Naive thymus-derived CD8-positive, alpha-beta T cell (primary cell): ENCODE measurements at regions not wholly inside any gene's neighbourhood (a gene's known extent, or its start where the extent isn't known, plus 50 kb on each side); places are given as distances from the start of the nearest gene placed in this dataset.

Source experiments
- ATAC-seq, 2 donors: fragments of 150-1000 bp; cut with Tn5 transposase in 1 of 2; sonication (Bioruptor Pico), chemical (Tn5 transposase) in 1 of 2; 1 replicate in 1 of 2; 2 replicates in 1 of 2; pipeline ENCODE4 v1.10.0; 2021; ENCODE audit warnings: mild to moderate bottlenecking in 2 of 2, moderate library complexity in 2 of 2
- POLR2A ChIA-PET: fragments of 350-600 bp; sonication (Branson Sonifier 250); formaldehyde crosslinking; loops from one replicate; lab custom pipeline; 2021; ENCODE audit warnings: antibody characterized with exemption; lab: Charles Lee
- DNase-seq, 10 donors: peaks; one replicate each; pipeline versions ENCODE4 v3.0.0 to v3.0.0-alpha.2; 2020 to 2022
- H3K27ac Mint-ChIP-seq, 10 donors: one replicate each; pipeline ENCODE4 v1.8.0; 2020 to 2022; ENCODE audit warnings: mild to moderate bottlenecking in 10 of 10, mixed read lengths in 10 of 10, moderate library complexity in 4 of 10, inconsistent platforms in 1 of 10
- H3K27me3 Mint-ChIP-seq, 5 donors: one replicate each; pipeline ENCODE4 v1.8.0; 2021 to 2022; ENCODE audit warnings: mixed read lengths in 5 of 5
- H3K36me3 Mint-ChIP-seq, 3 donors: one replicate each; pipeline ENCODE4 v1.8.0; 2020 to 2022; ENCODE audit warnings: mixed read lengths in 3 of 3, mild to moderate bottlenecking in 2 of 3, inconsistent platforms in 1 of 3
- H3K4me1 Mint-ChIP-seq, 4 donors: one replicate each; pipeline ENCODE4 v1.8.0; 2021 to 2022; ENCODE audit warnings: mixed read lengths in 4 of 4
- H3K4me3 Mint-ChIP-seq, 10 donors: one replicate each; pipeline ENCODE4 v1.8.0; 2020 to 2022; ENCODE audit warnings: mild to moderate bottlenecking in 10 of 10, mixed read lengths in 10 of 10, moderate library complexity in 6 of 10, inconsistent platforms in 1 of 10
- H3K9me3 Mint-ChIP-seq, 9 donors: one replicate each; pipeline ENCODE4 v1.8.0; 2020 to 2022; ENCODE audit warnings: mixed read lengths in 9 of 9, mild to moderate bottlenecking in 3 of 9, inconsistent platforms in 1 of 9, moderate library complexity in 1 of 9

DNA sequence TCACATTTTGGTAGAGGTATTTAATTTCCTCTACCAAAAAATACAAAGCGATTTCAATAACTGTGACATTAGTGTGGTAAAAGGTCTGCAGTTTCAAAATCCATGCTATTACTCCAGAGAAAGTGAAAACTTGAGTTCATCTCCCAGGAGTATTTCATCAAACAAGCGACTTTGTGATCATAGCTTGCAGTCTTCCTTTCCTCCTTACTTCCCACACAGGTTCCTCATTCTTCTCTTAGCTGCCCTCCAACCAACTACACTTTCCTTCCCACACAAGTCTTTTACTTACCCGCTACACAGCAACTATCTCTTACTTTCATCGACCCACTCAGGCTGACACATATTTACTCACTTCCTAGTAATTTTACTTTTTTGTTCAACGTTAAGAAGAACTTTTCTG lies 413.4 kb upstream of the USP15 start:
- peaks cover 0 to 4% (median 0%) of the 10 kb centered on the region in 5 donors for H3K27me3 Mint-ChIP-seq
- POLR2A ChIA-PET = no interaction called here
- H3K4me3 Mint-ChIP-seq = no peak overlapping the region
- H3K4me1 Mint-ChIP-seq = no peaks in the 10 kb centered on the region
- DNase-seq (no peak), ATAC-seq (no peak)
- peaks cover 0 to 2% (median 0%) of the 10 kb centered on the region in 3 donors for H3K36me3 Mint-ChIP-seq
- H3K27ac Mint-ChIP-seq = no peak overlapping the region
- H3K9me3 Mint-ChIP-seq = peaks cover 0 to 6% (median under 1%) of the 10 kb centered on the region in 9 donors

DNA sequence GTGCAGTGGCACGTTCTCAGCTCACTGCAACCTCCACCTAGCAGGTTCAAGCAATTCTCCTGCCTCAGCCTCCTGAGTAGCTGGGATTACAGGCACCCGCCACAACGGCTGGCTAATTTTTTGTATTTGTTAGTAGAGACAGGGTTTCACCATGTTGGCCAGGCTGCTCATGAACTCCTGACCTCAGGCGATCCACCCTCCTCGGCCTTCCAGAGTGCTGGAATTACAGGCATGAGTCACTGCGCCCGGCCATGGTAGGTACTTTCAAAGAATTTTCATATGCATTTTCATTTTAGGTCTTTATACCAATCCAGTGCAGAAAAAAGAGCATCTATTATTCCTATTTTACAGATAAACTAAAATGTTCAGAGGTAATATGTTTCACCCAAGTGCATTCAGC lies 411.3 kb upstream of the USP15 start:
- POLR2A ChIA-PET = no interaction called here
- Mint-ChIP-seq H3K9me3 (peaks cover 0 to 8% (median 2%) of the 10 kb centered on the region in 9 donors), H3K27me3 (peaks cover 0 to 4% (median 0%) of the 10 kb centered on the region in 5 donors), H3K4me1 (no peaks in the 10 kb centered on the region), H3K27ac (no peak overlapping the region), H3K36me3 (peaks cover 0 to 2% (median 0%) of the 10 kb centered on the region in 3 donors), H3K4me3 (no peak overlapping the region)
- ATAC-seq (no peak), DNase-seq (no peak)

GRCh38 chr12:61853945-61854344 lies 406.3 kb upstream of the USP15 start:
- H3K27me3 Mint-ChIP-seq = peaks cover 0 to 3% (median 0%) of the 10 kb centered on the region in 5 donors

GRCh38 chr12:61854902-61855301 lies 405.3 kb upstream of the USP15 start:
- no peak for ATAC-seq
- Mint-ChIP-seq H3K36me3 (peaks cover 0 to 7% (median 2%) of the 10 kb centered on the region in 3 donors), H3K4me3 (no peak overlapping the region), H3K27me3 (peaks cover 0 to 2% (median 0%) of the 10 kb centered on the region in 5 donors), H3K27ac (no peak overlapping the region), H3K9me3 (peaks cover 0 to 17% (median 11%) of the 10 kb centered on the region in 9 donors), H3K4me1 (no peaks in the 10 kb centered on the region)
- no peak for DNase-seq
- POLR2A ChIA-PET = no interaction called here

More at GRCh38 chr12:61853945-61854344, 406.3 kb upstream of the USP15 start:
- Mint-ChIP-seq H3K36me3 (peaks cover 0 to 7% (median 2%) of the 10 kb centered on the region in 3 donors), H3K4me3 (no peak overlapping the region), H3K27ac (no peak overlapping the region), H3K4me1 (no peaks in the 10 kb centered on the region), H3K9me3 (peaks cover 0 to 17% (median 11%) of the 10 kb centered on the region in 9 donors)
- ATAC-seq (no peak), DNase-seq (no peak)
- POLR2A ChIA-PET = no interaction called here

- DNase-seq (no peak), ATAC-seq (no peak)
- no peak overlapping the region for H3K27ac Mint-ChIP-seq
- peaks cover 0 to 15% (median 8%) of the 10 kb centered on the region in 9 donors for H3K9me3 Mint-ChIP-seq
- H3K27me3 Mint-ChIP-seq = peaks cover 0 to 2% (median 0%) of the 10 kb centered on the region in 5 donors
- POLR2A ChIA-PET = no interaction called here
- no peaks in the 10 kb centered on the region for H3K4me1 Mint-ChIP-seq
- no peak overlapping the region for H3K4me3 Mint-ChIP-seq
- H3K36me3 Mint-ChIP-seq = peaks cover 0 to 7% (median 2%) of the 10 kb centered on the region in 3 donors
Measured at GRCh38 chr12:61857968-61858367, 402.2 kb upstream of the USP15 start.

DNA sequence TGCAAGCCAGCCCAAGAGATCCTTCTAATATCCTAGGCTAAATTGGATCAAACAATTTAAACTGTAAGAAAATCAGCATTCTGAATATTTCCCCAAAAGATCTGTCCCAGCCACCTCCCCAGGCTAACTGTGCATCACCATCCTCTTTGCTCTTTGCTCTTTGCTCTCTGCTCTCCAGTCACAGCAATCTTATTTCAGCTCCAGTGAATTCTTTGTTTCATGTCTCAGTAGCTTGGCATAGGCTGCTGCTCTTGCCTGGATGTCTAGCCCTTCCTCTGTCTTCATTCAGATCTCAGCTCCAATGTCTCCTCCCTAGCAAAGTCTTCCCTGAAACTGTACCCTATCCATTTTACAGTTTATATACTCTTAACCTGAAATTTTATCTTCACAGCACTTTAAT lies 399.8 kb upstream of the USP15 start:
- Mint-ChIP-seq H3K27ac (no peak overlapping the region), H3K9me3 (no peaks in the 10 kb centered on the region), H3K27me3 (peaks cover 0 to 4% (median 0%) of the 10 kb centered on the region in 5 donors), H3K4me1 (peaks cover 0 to 2% (median 0%) of the 10 kb centered on the region in 4 donors), H3K36me3 (peaks cover 0 to 2% (median 0%) of the 10 kb centered on the region in 3 donors), H3K4me3 (no peak overlapping the region)
- no peak for ATAC-seq
- POLR2A ChIA-PET = no interaction called here
- no peak for DNase-seq

- Mint-ChIP-seq H3K4me3 (no peak overlapping the region), H3K36me3 (no peaks in the 10 kb centered on the region), H3K27me3 (peaks cover 0 to 4% (median 0%) of the 10 kb centered on the region in 5 donors), H3K4me1 (peaks cover 0 to 2% (median 0%) of the 10 kb centered on the region in 4 donors), H3K27ac (no peak overlapping the region), H3K9me3 (no peaks in the 10 kb centered on the region)
- no peak for ATAC-seq
- DNase-seq = no peak
- POLR2A ChIA-PET = no interaction called here
Measured at GRCh38 chr12:61862986-61863385, 397.2 kb upstream of the USP15 start.

DNA sequence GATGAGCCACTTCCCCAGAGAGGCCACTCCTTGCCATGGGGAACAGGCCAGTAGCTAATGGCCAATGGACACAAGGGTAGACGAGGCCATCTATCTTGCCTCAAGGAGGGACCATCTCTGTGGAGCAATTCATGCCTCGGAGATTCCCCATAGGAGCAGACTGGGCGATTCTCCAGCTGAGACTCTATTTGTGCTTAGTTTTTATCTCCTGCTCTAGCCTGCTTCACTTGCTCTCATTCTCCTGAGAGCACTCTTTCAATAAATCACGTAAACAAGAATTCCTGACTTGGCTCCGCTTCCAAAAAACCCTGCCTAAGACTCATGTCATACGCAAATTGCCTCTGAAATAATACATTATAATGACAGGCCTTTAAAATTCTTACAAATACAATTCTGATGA lies 396.4 kb upstream of the USP15 start:
- no peak for ATAC-seq
- Mint-ChIP-seq H3K9me3 (no peaks in the 10 kb centered on the region), H3K27me3 (peaks cover 0 to 4% (median 0%) of the 10 kb centered on the region in 5 donors), H3K4me3 (no peak overlapping the region), H3K27ac (no peak overlapping the region), H3K36me3 (no peaks in the 10 kb centered on the region), H3K4me1 (peaks cover 0 to 2% (median 0%) of the 10 kb centered on the region in 4 donors)
- DNase-seq = no peak
- POLR2A ChIA-PET = no interaction called here

- ATAC-seq (no peak), DNase-seq (no peak)
- H3K9me3 Mint-ChIP-seq = peaks cover 0 to 9% (median 0%) of the 10 kb centered on the region in 9 donors
- H3K36me3 Mint-ChIP-seq = peaks cover 0 to 3% (median 0%) of the 10 kb centered on the region in 3 donors
- no peaks in the 10 kb centered on the region for H3K27me3 Mint-ChIP-seq
- no peak overlapping the region for H3K4me3 Mint-ChIP-seq
- POLR2A ChIA-PET = no interaction called here
- H3K4me1 Mint-ChIP-seq = peaks cover 0 to 4% (median 2%) of the 10 kb centered on the region in 4 donors
- no peak overlapping the region for H3K27ac Mint-ChIP-seq
Measured at GRCh38 chr12:61869796-61870195, 390.4 kb upstream of the USP15 start.

DNA sequence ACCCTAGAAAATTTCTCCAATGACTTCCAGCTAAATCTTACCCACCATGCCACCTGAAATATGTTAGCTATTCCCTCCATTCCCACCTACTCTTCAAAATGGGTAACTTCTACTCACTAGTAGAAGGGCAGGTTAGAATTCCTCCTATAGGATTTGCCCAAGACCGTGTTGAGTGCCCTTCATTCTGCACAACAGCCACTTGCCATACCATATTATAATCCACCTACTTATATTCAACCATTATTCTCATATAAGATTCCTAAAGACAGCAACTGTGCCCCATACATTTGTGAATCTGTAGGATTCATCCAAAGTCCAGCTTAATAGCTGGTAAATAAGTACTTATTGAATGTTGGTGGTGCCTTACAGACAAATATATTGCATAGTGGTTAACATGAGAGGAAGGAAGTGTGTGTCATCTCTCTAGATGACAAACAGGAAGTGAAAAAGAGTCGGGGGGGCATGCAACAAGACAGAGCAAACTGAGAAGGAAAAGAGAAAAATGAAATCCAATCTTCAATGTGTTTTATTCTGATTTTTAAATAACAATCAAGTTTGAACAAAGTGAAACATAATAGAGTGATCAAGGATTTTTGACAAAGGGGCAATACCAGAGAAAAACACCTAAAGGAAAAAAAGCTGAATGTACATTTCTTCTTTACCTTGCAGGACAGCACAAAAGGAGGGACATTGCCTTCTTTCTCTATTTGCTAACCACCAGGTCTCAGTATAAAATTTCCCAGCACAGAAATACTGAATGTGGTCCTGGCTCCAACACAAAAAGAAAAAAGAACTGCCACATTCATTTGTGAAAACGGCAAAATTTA lies 389.3 kb upstream of the USP15 start:
- Mint-ChIP-seq H3K9me3 (peaks cover 0 to 9% (median 0%) of the 10 kb centered on the region in 9 donors), H3K36me3 (peaks cover 0 to 3% (median 0%) of the 10 kb centered on the region in 3 donors), H3K4me3 (no peak overlapping the region), H3K4me1 (peaks cover 0 to 3% (median 2%) of the 10 kb centered on the region in 4 donors), H3K27me3 (no peaks in the 10 kb centered on the region), H3K27ac (no peak overlapping the region)
- DNase-seq = peak in 5 of 10 donors; percentile 5 to 65 (median 41)
- POLR2A ChIA-PET = no interaction called here
- ATAC-seq = peak; percentile 91 to 93

DNA sequence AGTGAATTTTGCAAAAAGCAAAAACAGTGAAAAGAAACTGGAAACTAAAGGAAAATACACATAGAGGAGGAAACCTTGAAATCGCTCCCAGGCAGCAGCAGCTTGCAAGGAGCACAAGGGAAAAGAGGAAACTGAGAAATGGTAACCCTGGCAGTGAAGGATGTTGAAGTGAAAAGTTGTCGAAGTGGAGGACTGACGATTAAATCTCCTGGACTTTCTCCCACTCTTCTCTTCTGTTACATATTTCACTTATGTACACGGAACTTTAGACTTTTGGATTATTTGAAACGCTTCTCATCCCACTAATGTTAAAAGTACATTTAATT lies 388.8 kb upstream of the USP15 start:
- ATAC-seq (no peak), DNase-seq (no peak)
- Mint-ChIP-seq H3K36me3 (peaks cover 0 to 3% (median 0%) of the 10 kb centered on the region in 3 donors), H3K9me3 (peaks cover 0 to 9% (median 0%) of the 10 kb centered on the region in 9 donors), H3K27me3 (no peaks in the 10 kb centered on the region), H3K4me3 (no peak overlapping the region), H3K4me1 (peaks cover 0 to 3% (median 2%) of the 10 kb centered on the region in 4 donors), H3K27ac (peak overlapping the region in 1 of 10 donors; percentile 24)
- POLR2A ChIA-PET = interaction anchor here (0.5 kb wide), 1 partner anchor 10 kb away, joined by 6 read pairs; no protein-coding TSS in a partner anchor

GRCh38 chr12:61879229-61879628 lies 381.0 kb upstream of the USP15 start:
- H3K36me3 Mint-ChIP-seq = no peaks in the 10 kb centered on the region
- H3K9me3 Mint-ChIP-seq = peaks cover 0 to 1% (median 0%) of the 10 kb centered on the region in 9 donors
- DNase-seq = no peak
- H3K4me1 Mint-ChIP-seq = peaks cover 0 to 2% (median 0%) of the 10 kb centered on the region in 4 donors
- POLR2A ChIA-PET = no interaction called here
- no peak for ATAC-seq
- H3K27me3 Mint-ChIP-seq = no peaks in the 10 kb centered on the region
- peak overlapping the region in 1 of 10 donors; percentile 41 for H3K27ac Mint-ChIP-seq
- no peak overlapping the region for H3K4me3 Mint-ChIP-seq

GRCh38 chr12:61880186-61880585 lies 380.0 kb upstream of the USP15 start:
- Mint-ChIP-seq H3K36me3 (no peaks in the 10 kb centered on the region), H3K4me3 (no peak overlapping the region), H3K27ac (no peak overlapping the region), H3K4me1 (peaks cover 0 to 2% (median 0%) of the 10 kb centered on the region in 4 donors), H3K9me3 (peaks cover 0 to 1% (median 0%) of the 10 kb centered on the region in 9 donors), H3K27me3 (no peaks in the 10 kb centered on the region)
- no peak for ATAC-seq
- DNase-seq = no peak
- POLR2A ChIA-PET = no interaction called here
